SKM-1 (cell line): ENCODE measurements at regions not wholly inside any gene's neighbourhood (a gene's known extent, or its start where the extent isn't known, plus 50 kb on each side); places are given as distances from the start of the nearest gene placed in this dataset.

Experiments used
- DNase-seq: peaks from one replicate; lab custom pipeline; 2025; ENCODE audit not compliant: unreplicated experiment; lab: John Stamatoyannopoulos, UW

DNA sequence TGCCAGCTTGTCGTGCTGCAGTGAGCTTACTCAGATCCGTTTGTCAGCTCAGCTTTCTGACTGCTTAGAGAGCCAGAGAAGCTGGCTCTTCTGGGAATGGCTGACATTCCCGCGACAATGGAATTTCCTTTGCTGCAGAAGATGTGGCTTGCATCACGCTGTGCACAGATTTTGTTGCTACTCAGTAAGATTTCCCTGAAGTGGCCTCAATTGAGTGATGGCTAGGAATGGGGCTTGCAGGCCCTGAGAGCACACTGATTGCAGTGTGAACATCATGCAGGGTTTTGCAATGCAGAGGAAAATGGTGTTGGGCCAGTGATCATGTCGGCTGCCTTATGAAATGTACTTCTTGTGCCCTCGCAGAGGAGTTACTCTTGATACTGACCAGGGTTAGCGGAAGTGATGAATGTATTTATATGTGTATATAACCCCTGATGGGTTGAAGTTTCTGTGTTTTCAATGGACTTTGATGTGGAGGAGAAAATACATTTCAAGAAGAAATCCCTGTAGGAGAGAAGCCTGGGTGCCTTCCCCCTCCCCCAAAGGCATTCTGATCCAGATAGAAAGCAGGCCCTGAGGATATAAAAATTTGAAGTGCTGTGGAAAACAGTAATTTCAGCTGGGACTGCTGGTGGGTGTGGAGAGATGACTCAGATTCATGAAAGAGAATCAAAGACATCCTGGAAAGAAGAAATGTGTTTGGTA lies 102.5 kb upstream of the PDZRN3 start:
- DNase-seq, result no peak

- DNase-seq, result no peak
These were observed 98.9 kb upstream of the PDZRN3 start for GRCh38 chr3:73723596-73723995.

DNA sequence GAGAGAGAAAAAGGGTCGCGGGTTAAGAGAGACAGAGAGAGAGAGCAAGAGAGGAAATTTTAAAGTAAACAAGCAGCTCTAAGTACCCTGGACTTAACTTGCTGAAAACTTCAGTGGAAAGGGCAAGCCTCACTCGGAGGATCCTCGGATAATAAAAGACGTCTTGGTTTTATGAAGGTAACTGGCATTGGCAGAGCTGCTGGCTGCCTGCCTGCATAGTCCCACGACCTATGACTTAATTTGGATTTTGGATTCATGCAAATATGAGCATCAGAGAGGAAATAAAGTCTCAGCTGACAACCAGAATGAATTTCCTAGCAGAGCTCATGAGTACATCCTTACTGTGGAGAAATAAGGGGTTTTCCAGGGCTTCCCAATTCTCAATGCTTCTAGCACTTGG lies 95.1 kb upstream of the PDZRN3 start:
- DNase-seq, result no peak

DNA sequence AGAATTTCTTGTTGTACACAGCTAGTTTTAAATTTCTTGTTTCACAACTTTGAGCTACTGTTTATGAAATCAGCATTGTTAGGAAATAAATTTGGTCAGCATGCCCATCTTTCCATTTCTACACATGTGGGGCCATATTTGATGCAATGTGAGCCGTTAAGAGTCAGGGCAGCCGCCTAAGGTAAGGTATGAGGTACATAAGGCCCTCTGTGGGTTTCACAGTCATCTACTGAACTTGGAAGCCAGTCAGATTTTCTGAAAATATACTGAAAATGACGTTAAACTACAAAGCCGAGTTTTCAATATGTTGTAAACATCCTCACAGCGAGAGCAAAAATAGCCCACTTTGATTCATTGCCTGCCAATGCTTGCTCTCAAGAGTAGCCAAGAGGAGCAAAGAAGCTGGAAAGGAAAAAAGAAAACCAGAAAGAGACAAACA lies 94.7 kb upstream of the PDZRN3 start:
- DNase-seq, result no peak

DNA sequence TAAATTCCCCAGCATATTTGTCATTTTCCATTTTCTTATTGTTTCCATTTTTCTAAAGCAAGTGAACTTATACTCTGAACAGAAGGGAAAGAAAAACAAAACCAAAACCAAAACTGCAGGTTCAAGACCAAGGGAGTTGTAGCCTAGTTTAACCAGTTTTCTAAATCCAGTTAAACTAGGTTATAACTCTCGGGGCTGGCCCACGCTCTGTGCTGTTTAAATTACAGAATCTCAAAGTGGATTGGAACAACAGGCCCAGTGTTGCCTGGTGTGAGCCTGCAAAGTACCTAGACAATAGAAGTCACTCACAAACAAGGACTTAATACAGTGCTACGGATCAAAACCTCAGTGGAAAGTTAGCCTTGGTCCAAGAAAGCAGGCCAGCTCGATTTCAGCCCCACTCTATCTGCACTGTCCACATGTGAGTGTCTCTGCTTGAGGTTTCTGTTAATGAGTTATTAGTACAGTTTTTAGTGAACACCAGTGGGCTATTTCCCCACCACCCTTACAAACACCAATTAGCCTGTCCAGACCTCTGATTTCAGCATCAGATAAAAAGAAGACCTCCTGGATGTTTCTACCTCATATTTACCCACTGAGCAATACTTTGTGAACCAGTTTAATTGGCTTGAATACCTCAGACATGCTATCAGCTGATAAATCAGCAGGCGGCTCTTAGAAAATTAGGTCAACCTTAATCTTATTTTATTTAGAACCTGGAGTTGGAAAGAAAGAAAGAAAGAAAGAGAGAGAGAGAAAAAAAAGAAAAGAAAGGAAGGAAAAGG lies 93.8 kb upstream of the PDZRN3 start:
- DNase-seq, result no peak

DNA sequence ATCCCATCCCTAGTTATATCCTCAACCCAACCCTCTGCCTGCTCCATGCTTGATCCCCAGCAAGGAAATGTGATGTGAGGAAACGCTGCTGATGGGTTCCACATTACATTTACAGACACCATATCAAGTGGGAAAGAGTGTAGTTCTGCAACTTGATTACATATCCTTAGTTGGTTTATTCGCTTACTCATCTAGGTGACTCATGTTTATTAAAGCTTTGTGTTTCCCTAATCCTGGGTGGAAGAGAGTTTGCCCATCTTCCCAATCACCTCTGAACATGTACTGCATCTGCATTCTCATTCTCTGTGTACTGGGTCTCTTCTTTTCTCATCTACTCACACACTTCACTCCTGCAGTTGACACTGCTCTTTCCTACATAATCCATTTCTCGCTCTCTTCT lies 91.7 kb upstream of the PDZRN3 start:
- DNase-seq, result no peak

- DNase-seq, result no peak
These were observed 85.6 kb upstream of the PDZRN3 start for GRCh38 chr3:73710340-73710739.

DNA sequence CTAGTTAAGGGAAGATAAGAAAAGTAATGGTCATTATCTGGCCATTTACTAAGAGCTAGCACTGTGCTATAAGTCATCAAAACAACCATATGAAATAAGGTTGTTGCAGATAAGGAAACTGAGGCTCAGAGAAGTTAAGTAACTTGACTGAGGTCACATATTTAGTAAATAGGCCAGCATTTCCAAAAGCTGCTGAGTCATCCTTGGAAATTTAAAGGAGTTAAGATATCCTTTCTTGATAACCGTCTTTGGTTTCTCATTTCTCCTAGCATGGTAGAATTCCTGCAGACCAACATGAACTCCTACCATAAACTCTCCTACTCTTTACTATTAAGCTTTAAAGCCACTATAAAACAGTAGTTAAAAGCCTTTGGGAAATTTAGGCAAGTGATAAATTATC lies 85.0 kb upstream of the PDZRN3 start:
- no peak for DNase-seq

- no peak for DNase-seq
These were observed 84.2 kb upstream of the PDZRN3 start for GRCh38 chr3:73708956-73709355.

GRCh38 chr3:73707772-73708171 lies 83.0 kb upstream of the PDZRN3 start:
- no peak for DNase-seq

GRCh38 chr3:73706771-73707170 lies 82.0 kb upstream of the PDZRN3 start:
- DNase-seq, result no peak

- DNase-seq, result no peak
These were observed 81.1 kb upstream of the PDZRN3 start for GRCh38 chr3:73705792-73706191.

DNA sequence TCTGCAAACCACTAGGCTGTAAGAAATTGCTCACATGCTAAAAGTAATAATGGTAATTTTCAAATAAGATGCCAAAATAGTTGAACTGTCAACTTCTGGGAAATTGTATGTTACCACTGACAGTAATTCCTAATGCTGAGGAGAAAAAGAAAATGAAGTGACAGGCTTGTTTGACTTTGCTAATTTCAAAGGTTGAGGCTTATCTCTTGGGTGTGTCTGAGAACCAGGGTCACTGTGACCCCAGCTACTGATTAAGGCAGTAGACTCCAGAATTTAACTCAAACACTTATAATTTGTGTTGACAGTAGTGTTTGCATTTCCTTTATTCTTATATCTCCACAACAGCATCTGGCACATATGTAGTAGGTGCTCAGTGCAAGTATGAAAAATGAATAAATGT lies 74.6 kb upstream of the PDZRN3 start:
- no peak for DNase-seq

DNA sequence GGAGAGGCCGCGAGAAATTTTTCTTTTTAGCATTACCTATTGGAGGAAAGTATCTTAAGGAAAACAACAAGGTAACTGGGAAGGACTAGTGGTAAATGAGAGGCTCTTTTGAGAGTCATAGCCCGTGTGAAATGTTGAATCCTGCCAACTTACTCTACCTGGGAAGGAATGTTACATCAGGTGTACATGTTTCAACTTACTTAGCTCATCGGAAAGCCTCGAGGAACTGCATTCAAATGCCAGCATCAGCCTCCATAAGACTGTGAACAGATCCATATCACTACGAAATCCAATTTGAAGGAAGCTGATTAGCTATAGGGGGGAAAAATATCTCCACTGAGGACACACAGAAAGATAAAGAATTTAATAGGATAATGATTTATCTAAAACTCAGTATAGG lies 72.3 kb upstream of the PDZRN3 start:
- DNase-seq, result no peak

DNA sequence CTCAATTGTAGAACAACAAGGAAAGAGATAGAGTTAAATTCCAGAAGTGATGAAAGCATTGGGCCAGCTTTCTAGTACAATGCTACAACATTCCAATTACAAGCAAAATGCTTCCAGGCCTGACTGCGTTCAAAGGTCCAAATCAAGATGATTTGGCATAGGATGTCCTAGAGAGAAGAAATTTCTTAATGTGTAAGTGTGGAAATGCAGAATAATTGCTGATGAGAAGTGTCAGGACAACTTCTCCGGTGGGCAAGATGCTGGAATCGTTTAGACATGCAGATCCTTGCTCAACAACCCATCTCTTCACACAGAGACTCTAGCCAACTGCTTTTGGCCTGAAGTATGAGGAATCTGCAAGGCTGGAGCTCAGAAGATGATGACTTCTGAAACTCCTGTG lies 71.1 kb upstream of the PDZRN3 start:
- no peak for DNase-seq

DNA sequence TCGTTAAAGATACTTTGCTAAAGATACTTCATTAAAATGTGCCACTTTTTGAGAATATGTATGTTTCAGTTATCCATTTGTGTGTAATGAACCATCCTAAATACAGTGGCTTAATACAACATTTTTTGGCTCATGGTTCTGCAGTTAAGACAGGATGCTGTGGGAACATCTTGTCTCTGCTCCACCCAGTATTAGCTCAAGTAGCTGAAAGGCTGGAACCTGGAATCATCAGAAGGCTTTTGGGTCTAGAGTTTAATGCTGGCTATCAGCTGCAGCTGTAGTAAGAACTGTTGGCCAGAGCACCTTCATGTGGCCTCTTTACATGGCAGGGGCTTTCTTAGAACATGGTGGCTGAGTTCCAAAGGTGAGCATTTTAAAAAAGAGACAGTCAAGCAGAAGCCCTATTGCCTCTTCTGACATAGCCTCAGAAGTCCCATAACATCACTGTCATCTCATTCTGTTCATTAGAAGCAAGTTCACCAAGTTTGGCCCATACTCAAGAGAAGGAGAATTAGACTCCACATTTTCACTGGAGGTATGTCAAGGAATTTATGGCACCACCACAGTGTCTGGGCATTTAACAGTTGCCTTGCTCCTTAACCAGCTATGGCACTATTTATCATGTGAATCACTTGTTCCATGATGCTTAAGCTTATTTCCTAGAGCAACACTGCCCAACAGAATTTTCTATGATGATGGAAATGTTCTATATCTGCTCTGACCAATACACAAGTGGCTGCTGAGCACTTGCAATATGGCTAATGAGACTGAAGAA lies 70.4 kb upstream of the PDZRN3 start:
- no peak for DNase-seq

- DNase-seq, result no peak
These were observed 62.6 kb upstream of the PDZRN3 start for GRCh38 chr3:73687106-73688004.

DNA sequence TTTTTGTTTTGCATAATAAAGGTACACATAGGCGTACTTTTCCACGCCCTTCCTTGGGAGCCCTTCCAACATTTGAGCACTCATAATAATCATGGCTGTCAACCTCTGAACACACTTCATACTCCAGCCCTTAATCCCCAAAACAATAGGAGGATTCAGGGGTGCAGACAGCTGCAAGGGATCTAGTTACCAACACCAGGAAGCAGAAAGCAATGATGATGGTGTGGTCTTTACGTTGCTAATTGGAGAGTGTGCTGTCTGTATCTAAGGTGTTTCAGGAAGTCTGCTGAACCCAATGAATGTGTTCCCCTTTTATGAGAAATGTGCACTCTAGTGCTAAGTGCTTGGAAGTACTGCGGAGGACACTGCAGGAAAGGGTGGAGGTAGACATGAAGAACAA lies 60.3 kb upstream of the PDZRN3 start:
- no peak for DNase-seq

DNA sequence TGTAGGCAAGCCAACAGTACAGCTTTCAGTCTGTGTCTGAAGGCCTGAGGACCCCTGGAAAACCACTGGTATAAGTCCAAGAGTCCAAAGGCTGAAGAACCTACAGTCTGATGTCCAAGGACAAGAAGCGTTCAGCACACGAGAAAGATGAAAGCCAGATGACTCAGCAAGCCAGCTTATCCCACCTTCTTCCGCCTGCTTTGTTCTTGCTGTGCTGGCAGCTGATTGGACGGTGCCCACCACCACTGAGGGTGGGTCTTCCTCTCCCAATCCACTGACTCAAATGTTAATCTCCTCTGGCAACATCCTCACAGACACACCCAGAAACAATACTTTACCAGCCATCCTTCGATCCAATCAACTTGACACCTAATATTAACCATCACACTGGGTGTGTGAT lies 59.0 kb upstream of the PDZRN3 start:
- DNase-seq, result no peak

GRCh38 chr3:73681610-73682009 lies 56.9 kb upstream of the PDZRN3 start:
- DNase-seq, result no peak

GRCh38 chr3:73681198-73681597 lies 56.5 kb upstream of the PDZRN3 start:
- DNase-seq, result no peak
